IPS-NIHi7 (cell line): ENCODE measurements at regions not wholly inside any gene's neighbourhood (a gene's known extent, or its start where the extent isn't known, plus 50 kb on each side); places are given as distances from the start of the nearest gene placed in this dataset.
"Not testable (repeated sequence)": the region's sequence is repeated elsewhere in the genome, so short reads cannot be mapped to it uniquely, and the experiment has no call there.

Experiments used
- DNase-seq: peaks from one replicate; pipeline ENCODE4 v3.0.0; 2012; ENCODE audit warnings: mixed read lengths; ENCODE audit errors: extremely low spot score

GRCh38 chr1:82154219-82154970 lies 353.7 kb downstream of the ADGRL2 start:
- DNase-seq, result peak; percentile 29

- DNase-seq, result no peak
Observed at GRCh38 chr1:82153752-82154151, 353.0 kb downstream of the ADGRL2 start.

- DNase-seq, result no peak
Observed at GRCh38 chr1:82153272-82153629, 352.5 kb downstream of the ADGRL2 start.

GRCh38 chr1:82152356-82153271 lies 351.9 kb downstream of the ADGRL2 start:
- DNase-seq, result no peak

GRCh38 chr1:82145656-82146055 lies 344.9 kb downstream of the ADGRL2 start:
- DNase-seq, result no peak

- no peak for DNase-seq
Observed at GRCh38 chr1:82143108-82143833, 342.5 kb downstream of the ADGRL2 start.

- no peak for DNase-seq
Observed at GRCh38 chr1:82141390-82141789, 340.7 kb downstream of the ADGRL2 start.

GRCh38 chr1:82139751-82140468 lies 339.2 kb downstream of the ADGRL2 start:
- DNase-seq, result no peak

GRCh38 chr1:82136351-82136750 lies 335.6 kb downstream of the ADGRL2 start:
- DNase-seq, result not testable (repeated sequence)

GRCh38 chr1:82125866-82126265 lies 325.1 kb downstream of the ADGRL2 start:
- no peak for DNase-seq

GRCh38 chr1:82125119-82125518 lies 324.4 kb downstream of the ADGRL2 start:
- DNase-seq, result peak; percentile 11

- no peak for DNase-seq
Observed at GRCh38 chr1:82121421-82121820, 320.7 kb downstream of the ADGRL2 start.

GRCh38 chr1:82116105-82116504 lies 315.4 kb downstream of the ADGRL2 start:
- DNase-seq, result no peak

- DNase-seq, result no peak
Observed at GRCh38 chr1:82114887-82115286, 314.2 kb downstream of the ADGRL2 start.

- no peak for DNase-seq
Observed at GRCh38 chr1:82110366-82111254, 309.9 kb downstream of the ADGRL2 start.

- no peak for DNase-seq
Observed at GRCh38 chr1:82108843-82109242, 308.1 kb downstream of the ADGRL2 start.

GRCh38 chr1:82106672-82107071 lies 305.9 kb downstream of the ADGRL2 start:
- no peak for DNase-seq

- no peak for DNase-seq
Observed at GRCh38 chr1:82099170-82099569, 298.4 kb downstream of the ADGRL2 start.

- DNase-seq, result no peak
Observed at GRCh38 chr1:82094136-82094535, 293.4 kb downstream of the ADGRL2 start.

- peak; percentile 15 for DNase-seq
Observed at GRCh38 chr1:82091729-82092128, 291.0 kb downstream of the ADGRL2 start.

- DNase-seq, result no peak
Observed at GRCh38 chr1:82091265-82091664, 290.5 kb downstream of the ADGRL2 start.
